Activated naive CD8-positive, alpha-beta T cell treated with anti-CD3 and anti-CD28 coated beads, Interleukin-2, amount 50 U/mL, for 24 hours (primary cell): ENCODE measurements at regions not wholly inside any gene's neighbourhood (a gene's known extent, or its start where the extent isn't known, plus 50 kb on each side); places are given as distances from the start of the nearest gene placed in this dataset.
"Not testable (repeated sequence)": the region's sequence is repeated elsewhere in the genome, so short reads cannot be mapped to it uniquely, and the experiment has no call there.

ENCODE experiments used
- ATAC-seq: fragments of 150-1000 bp; cut with Tn5 transposase; one replicate; pipeline ENCODE4 v1.10.0; 2021
- DNase-seq: peaks from one replicate; pipeline ENCODE4 v3.0.0; 2021
- H3K27ac Mint-ChIP-seq: one replicate; pipeline ENCODE4 v1.8.0; 2021; ENCODE audit warnings: mild to moderate bottlenecking, mixed read lengths
- H3K27me3 Mint-ChIP-seq: one replicate; pipeline ENCODE4 v1.8.0; 2021; ENCODE audit warnings: mixed read lengths
- H3K36me3 Mint-ChIP-seq: one replicate; pipeline ENCODE4 v1.8.0; 2021; ENCODE audit warnings: low read depth, mixed read lengths
- H3K4me1 Mint-ChIP-seq: one replicate; pipeline ENCODE4 v1.8.0; 2021; ENCODE audit warnings: mixed read lengths
- H3K4me3 Mint-ChIP-seq: one replicate; pipeline ENCODE4 v1.8.0; 2021; ENCODE audit warnings: mild to moderate bottlenecking, moderate library complexity, mixed read lengths
- H3K9me3 Mint-ChIP-seq: one replicate; pipeline ENCODE4 v1.8.0; 2021; ENCODE audit warnings: mixed read lengths

DNA sequence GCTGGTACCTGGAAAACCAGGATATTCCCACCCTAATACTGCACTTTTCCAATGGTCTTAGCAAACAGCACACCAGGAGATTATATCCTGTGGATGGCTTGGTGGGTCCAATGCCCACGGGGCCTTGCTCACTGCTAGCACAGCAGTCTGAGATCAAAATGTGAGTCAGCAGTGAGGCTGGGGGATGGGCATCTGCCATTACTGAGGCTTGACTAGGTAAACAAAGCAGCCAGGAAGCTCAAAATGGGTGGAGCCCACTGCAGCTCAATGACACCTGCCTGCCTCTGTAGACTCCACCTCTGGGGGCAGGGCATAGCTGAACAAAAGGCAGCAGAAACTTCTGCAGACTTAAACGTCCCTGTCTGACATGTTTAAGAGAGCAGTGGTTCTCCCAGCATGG, 285.9 kb upstream of the TRPM3 start:
- H3K4me3 Mint-ChIP-seq, H3K27ac Mint-ChIP-seq, H3K27me3 Mint-ChIP-seq, DNase-seq, H3K36me3 Mint-ChIP-seq, H3K4me1 Mint-ChIP-seq, H3K9me3 Mint-ChIP-seq, ATAC-seq: not testable (repeated sequence)

DNA sequence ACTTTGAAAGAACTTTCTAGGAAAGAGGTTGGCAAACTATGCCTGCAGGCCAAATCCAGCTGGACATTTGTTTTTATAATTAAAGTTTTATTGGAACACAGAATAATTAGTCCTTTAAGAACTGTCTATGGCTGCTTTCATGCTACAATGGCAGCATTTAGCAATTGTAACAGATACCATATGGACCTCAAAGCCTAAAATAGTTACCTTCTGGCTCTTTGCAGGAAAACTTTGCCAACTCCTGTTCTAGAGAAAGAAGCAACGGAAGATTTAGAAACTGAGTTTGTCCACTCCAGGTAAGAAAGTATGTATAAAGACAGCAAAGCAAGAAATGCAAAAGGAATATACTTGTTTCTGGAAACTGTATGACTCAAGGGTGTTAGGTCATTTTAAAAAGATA, 281.7 kb upstream of the TRPM3 start:
- H3K27me3 Mint-ChIP-seq, result no peaks in the 10 kb centered on the region
- H3K9me3 Mint-ChIP-seq, result no peaks in the 10 kb centered on the region
- no peak overlapping the region for H3K4me3 Mint-ChIP-seq
- H3K27ac Mint-ChIP-seq, result no peak overlapping the region
- no peaks in the 10 kb centered on the region for H3K36me3 Mint-ChIP-seq
- DNase-seq (no peak), ATAC-seq (no peak)
- no peaks in the 10 kb centered on the region for H3K4me1 Mint-ChIP-seq

DNA sequence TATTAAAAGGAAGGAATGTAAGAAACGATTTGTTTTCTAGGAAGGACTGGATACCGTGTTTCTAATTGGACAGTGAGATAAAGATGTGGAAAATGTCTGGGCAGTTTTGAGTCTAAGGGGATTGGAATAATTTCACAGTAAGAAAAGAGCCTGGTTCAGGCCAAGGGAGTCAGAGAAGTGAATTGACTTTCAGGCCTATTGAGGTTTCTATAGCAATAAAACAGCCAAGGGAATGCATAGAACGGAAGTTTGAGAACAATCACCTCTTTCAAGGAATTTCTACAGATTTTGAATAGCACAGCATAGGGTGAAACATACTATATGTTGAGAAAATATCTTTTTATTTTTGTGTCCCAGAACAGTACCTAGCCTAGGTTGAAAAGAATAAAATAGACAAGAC, 271.6 kb upstream of the TRPM3 start:
- ATAC-seq (no peak), DNase-seq (no peak)
- Mint-ChIP-seq H3K9me3 (no peaks in the 10 kb centered on the region), H3K4me1 (no peaks in the 10 kb centered on the region), H3K27ac (no peak overlapping the region), H3K27me3 (peaks cover 3% of the 10 kb centered on the region), H3K36me3 (no peaks in the 10 kb centered on the region), H3K4me3 (no peak overlapping the region)

DNA sequence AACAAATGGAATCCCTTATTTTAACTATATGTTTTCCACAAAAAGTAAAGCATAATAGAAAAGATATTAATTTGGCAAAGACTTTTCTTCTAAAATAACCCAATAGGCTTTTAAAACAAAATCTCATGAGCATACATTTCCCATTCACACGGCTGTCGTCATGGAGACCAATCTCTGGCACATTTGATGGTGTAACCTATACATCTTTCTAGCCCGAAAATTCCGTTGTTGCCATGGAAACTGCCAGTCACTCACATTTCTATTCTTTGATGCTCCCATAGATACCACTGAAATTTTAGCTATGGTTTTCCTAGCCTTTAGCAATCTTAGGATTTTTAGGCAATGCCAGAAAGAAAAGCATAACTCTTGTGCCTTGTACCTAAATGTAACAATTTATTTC, 262.9 kb upstream of the TRPM3 start:
- no peak for ATAC-seq
- H3K27me3 Mint-ChIP-seq, result peaks cover 5% of the 10 kb centered on the region
- H3K4me3 Mint-ChIP-seq, result no peak overlapping the region
- no peaks in the 10 kb centered on the region for H3K36me3 Mint-ChIP-seq
- DNase-seq, result no peak
- H3K4me1 Mint-ChIP-seq, result no peaks in the 10 kb centered on the region
- H3K9me3 Mint-ChIP-seq, result no peaks in the 10 kb centered on the region
- no peak overlapping the region for H3K27ac Mint-ChIP-seq

DNA sequence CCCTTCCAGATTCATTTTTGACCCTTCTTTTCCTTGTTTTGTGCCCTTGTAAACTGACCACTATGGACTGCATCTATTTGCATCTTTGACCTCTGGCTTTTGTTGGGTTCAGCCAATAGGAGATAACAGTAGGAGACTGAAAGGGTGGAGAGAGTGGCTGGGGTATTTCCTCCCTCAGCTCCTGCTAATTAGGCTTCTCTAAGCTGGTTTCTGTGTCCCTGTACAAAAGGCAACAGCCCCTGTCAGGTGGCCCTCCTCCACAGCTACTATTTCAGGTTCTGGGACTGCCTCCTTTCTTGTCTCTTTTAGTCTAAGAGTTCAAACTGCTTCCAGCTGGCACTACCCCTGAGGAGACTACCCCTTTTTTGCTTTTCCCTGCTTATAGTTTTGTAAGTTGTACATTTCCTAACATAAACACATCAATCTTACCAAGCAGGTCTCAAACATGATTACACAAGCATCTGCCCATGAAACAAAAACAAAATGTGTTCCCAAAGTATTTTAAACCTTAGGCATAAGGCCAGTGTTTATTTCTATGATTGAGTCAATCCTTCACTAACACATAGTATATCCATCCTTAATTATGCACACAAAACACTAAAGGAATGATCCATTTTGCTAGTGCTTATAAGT, 262.0 kb upstream of the TRPM3 start:
- no peak overlapping the region for H3K27ac Mint-ChIP-seq
- DNase-seq, result no peak
- no peak for ATAC-seq

DNA sequence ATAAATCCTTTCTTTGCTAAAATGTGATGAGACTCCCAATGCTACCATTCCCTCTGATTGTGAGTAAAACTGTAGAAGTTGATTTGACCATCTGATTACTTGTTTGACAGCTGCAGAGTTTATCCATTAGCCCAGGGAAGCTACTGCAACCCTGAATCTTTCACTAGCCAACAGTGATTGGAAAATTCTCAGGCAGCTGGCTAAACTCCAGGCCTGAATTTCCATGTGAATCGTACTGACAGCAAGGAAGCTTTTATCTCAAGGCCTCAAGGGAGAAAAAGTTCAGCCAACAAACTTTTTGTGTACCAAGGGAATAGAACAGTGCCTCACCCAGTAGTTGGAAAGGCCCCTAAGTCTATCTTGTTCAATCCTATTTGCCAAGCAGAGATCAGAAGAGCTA, 246.7 kb upstream of the TRPM3 start:
- H3K4me3 Mint-ChIP-seq, result no peak overlapping the region
- no peaks in the 10 kb centered on the region for H3K36me3 Mint-ChIP-seq
- ATAC-seq (no peak), DNase-seq (no peak)
- H3K9me3 Mint-ChIP-seq, result no peaks in the 10 kb centered on the region
- H3K4me1 Mint-ChIP-seq, result no peaks in the 10 kb centered on the region
- no peak overlapping the region for H3K27ac Mint-ChIP-seq
- H3K27me3 Mint-ChIP-seq, result peaks cover 8% of the 10 kb centered on the region

More for the DNA sequence above, 262.0 kb upstream of the TRPM3 start:
- Mint-ChIP-seq H3K9me3 (no peaks in the 10 kb centered on the region), H3K4me1 (no peaks in the 10 kb centered on the region), H3K36me3 (no peaks in the 10 kb centered on the region), H3K27me3 (peaks cover 1% of the 10 kb centered on the region), H3K4me3 (no peak overlapping the region)

DNA sequence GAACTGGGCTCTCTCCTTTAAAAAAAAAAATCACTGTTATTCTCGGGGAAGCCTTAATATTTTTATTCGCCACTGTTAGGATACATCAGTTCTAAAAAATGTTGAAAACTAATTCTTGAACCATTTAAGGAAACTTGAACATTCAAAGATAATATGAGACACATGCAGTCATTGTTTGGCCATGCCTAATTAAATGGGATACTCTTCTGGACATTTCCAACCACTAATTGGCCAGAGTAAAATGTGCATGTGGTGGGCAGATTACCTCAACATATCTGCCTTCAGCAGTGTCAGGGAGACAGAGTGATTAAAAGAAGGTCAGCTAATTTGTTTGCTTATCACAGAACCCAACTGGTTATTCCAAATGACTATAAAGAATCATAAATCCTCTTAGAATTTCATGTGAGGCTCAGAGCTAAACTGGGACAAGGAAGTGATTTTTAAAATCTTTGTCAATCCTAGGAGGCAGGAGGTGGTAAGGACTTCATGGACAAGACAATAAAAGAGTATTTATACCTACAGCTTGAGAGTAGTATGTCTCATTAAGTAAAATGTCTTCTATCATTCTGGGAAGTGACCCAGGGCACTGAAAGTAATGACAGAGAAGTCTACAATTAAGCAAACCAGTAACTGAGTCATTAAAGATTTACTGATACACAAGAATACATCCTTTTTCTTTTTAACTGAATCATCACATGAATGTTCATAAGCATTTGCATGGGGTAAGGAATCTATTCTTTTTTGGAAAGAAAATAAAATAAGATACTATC, 242.9 kb upstream of the TRPM3 start:
- DNase-seq, result no peak
- Mint-ChIP-seq H3K4me3 (no peak overlapping the region), H3K4me1 (no peaks in the 10 kb centered on the region), H3K27me3 (peaks cover 2% of the 10 kb centered on the region), H3K9me3 (no peaks in the 10 kb centered on the region), H3K27ac (no peak overlapping the region), H3K36me3 (no peaks in the 10 kb centered on the region)
- ATAC-seq, result no peak

DNA sequence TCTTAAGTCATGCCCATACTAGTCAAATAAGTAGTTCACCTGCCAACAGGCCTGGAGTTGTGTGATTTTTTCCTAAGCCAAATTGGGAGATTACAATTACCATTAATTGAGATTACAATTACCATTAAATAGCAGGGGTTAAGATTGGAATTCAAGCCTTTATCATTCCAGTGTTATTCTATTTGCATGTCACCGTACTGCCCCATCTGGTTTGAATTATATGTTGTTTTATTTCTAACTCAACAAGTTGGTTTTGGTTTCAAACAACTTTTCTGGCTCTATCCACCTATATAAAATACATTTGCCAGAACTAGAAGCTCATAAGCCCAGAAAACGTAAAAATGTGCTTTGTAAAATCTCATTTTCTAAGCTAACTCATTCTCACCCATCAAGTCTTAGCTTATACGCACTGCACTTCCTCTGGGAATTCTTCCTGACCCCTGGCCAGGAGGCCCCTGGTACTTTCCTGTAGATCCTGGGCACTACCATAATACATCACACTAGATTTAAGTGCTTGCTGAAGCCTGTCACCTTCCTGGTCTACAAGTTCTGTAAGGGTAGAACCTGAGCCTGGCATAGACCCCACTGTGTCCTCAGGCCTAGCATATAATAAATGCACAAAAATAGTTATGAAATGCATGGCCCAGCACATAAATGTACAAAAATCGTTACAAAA, 242.0 kb upstream of the TRPM3 start:
- Mint-ChIP-seq H3K36me3 (no peaks in the 10 kb centered on the region), H3K4me1 (no peaks in the 10 kb centered on the region), H3K4me3 (no peak overlapping the region), H3K27ac (no peak overlapping the region), H3K27me3 (peaks cover 2% of the 10 kb centered on the region), H3K9me3 (no peaks in the 10 kb centered on the region)
- DNase-seq (no peak), ATAC-seq (no peak)

DNA sequence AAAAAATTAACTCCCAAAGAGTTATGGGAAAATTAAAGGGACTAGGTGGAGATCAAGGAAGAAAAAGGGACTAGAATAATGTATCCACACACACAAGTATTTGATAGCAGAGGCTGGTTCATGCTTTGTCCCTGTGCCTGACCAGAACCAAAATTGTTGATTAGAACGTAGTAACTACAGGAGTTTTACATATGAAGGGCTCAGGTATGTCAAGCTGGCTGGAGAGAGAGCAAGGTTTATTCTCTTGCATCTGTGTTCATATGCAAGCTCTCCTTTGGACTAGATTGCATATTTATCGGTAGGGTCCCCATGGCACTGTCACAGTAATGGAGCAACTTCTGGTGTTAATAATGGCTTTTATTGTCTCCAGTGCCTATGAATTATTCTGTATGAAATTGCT, 239.9 kb upstream of the TRPM3 start:
- no peak for DNase-seq
- no peak for ATAC-seq
- Mint-ChIP-seq H3K27me3 (peaks cover 2% of the 10 kb centered on the region), H3K9me3 (no peaks in the 10 kb centered on the region), H3K4me3 (no peak overlapping the region), H3K27ac (no peak overlapping the region), H3K36me3 (no peaks in the 10 kb centered on the region), H3K4me1 (no peaks in the 10 kb centered on the region)

DNA sequence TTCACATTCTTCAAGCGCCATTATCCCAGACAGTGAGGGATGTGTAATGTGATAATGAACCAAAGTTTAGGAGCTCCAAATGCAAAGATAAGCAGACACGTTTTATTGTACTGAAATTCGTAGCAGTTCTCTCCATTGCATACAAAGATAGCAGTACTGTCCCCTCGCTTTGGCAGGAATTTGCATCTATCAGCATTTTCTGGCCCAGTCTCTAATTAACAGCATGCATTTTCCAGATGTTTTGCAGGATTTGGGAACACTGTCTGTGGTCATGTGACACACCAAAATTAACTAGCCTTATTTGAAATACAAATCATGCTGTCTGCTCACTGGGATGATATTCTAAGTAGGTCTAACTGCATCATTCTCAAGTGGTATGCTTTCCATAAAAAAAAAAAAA, 235.9 kb upstream of the TRPM3 start:
- peaks cover 4% of the 10 kb centered on the region for H3K27me3 Mint-ChIP-seq
- H3K27ac Mint-ChIP-seq, result no peak overlapping the region
- H3K4me3 Mint-ChIP-seq, result no peak overlapping the region
- ATAC-seq (no peak), DNase-seq (no peak)
- no peaks in the 10 kb centered on the region for H3K36me3 Mint-ChIP-seq
- H3K9me3 Mint-ChIP-seq, result no peaks in the 10 kb centered on the region
- H3K4me1 Mint-ChIP-seq, result no peaks in the 10 kb centered on the region

DNA sequence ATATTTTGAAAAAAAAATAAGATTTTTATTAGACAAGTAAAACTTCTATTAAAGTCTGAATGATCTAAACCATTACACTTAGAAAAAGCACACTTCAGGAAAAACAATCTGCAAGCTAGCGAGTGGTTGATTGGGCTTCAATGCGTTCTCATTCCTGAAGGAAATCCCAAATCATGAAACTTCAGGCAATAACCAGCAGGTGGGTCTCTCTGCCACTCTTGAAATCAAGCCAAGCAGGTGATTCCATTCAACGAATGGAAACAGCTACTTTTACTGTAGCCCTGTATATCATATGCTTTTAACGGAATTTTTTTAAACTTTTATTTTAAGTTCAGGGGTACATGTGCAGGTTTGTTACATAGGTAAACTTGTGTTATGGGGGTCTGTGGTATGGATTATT, 234.5 kb upstream of the TRPM3 start:
- ATAC-seq (no peak), DNase-seq (no peak)
- Mint-ChIP-seq H3K9me3 (no peaks in the 10 kb centered on the region), H3K4me1 (no peaks in the 10 kb centered on the region), H3K27ac (no peak overlapping the region), H3K4me3 (no peak overlapping the region), H3K27me3 (peaks cover 5% of the 10 kb centered on the region), H3K36me3 (no peaks in the 10 kb centered on the region)

DNA sequence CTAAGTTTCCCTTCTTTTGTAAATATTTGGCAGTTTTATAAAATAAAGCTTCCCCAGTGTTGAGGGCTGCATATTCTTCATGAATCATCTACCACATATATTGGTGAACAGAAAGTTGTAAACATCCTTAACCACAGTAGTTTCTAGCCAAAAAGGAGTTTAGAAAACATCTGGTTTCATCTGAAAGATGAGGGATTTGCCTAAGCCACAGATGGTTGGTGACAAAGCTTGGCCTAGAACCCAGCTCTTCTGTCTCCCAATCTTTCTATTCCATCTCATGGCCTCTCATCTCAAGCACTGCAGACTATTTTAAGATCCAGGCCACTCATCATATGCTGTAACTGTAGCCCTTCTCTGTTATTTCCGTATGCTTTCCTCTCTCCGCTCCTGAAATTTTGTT, 232.3 kb upstream of the TRPM3 start:
- H3K36me3 Mint-ChIP-seq, result no peaks in the 10 kb centered on the region

DNA sequence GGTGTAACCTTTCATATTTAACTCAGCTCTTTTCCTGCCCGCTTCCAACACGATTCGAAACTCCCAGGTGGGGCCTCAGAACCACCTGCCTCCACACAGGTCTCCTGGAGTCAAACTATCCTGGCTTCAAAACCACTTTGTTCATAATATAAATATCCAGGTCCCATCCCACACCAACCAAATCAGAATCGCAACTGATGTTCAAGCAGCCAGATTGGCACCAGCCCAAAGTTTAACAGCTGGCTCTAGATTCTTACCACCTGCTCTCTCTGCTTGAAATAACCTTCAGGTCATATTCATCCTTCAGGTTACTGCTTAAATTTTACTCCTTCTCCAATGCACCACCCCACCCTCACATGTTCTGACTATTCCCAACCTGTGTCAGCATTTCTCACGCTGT, 231.4 kb upstream of the TRPM3 start:
- no peaks in the 10 kb centered on the region for H3K9me3 Mint-ChIP-seq
- no peaks in the 10 kb centered on the region for H3K4me1 Mint-ChIP-seq
- DNase-seq (no peak), ATAC-seq (no peak)
- no peaks in the 10 kb centered on the region for H3K36me3 Mint-ChIP-seq
- H3K4me3 Mint-ChIP-seq, result no peak overlapping the region
- no peak overlapping the region for H3K27ac Mint-ChIP-seq
- H3K27me3 Mint-ChIP-seq, result peaks cover 5% of the 10 kb centered on the region

More for the DNA sequence above, 232.3 kb upstream of the TRPM3 start:
- no peak overlapping the region for H3K27ac Mint-ChIP-seq
- H3K4me3 Mint-ChIP-seq, result no peak overlapping the region
- ATAC-seq (no peak), DNase-seq (no peak)
- H3K4me1 Mint-ChIP-seq, result no peaks in the 10 kb centered on the region
- no peaks in the 10 kb centered on the region for H3K9me3 Mint-ChIP-seq
- H3K27me3 Mint-ChIP-seq, result peaks cover 5% of the 10 kb centered on the region

DNA sequence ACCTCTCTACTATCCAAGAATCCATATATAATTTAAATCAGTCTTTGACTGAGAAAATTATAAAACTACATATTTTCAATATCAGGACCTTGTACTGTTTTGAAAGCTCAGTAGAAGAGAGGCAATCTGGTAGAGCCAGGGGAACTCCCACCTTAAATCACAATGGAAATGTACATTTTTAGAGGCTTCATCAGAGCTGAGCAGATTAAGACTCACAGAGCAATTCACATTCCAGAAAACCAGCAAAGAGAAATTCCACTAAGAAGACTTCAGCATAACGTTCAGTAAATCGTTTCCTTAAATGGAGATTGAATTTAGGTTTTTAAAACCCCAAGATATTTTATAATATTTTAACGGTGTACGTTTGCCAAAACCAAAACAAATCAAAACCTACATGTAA, 227.8 kb upstream of the TRPM3 start:
- no peak for DNase-seq
- Mint-ChIP-seq H3K27me3 (peaks cover 13% of the 10 kb centered on the region), H3K4me1 (no peaks in the 10 kb centered on the region), H3K27ac (no peak overlapping the region), H3K9me3 (peaks cover 5% of the 10 kb centered on the region), H3K4me3 (no peak overlapping the region), H3K36me3 (no peaks in the 10 kb centered on the region)
- ATAC-seq, result no peak

DNA sequence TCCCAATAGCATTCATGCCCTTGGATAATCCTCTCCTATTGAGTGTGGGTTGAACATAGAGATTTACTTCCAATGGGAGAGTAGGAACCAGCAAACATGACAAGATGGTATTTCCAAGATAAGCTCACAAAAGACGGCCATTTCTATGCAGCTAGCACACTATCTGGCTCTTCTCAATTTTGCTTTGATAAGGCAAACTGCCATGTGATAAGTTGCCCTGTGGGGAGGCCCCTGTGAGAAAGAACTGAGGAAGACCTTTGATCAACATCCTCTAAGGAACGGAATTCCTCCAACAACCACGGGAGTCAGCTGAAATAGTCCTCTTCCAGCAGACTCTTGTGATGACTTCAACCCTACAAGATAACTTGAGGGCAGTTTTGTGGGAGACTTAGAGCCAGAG, 211.9 kb upstream of the TRPM3 start:
- no peak overlapping the region for H3K4me3 Mint-ChIP-seq
- no peak for DNase-seq
- H3K4me1 Mint-ChIP-seq, result no peaks in the 10 kb centered on the region
- H3K27me3 Mint-ChIP-seq, result peaks cover 5% of the 10 kb centered on the region
- ATAC-seq, result no peak
- no peaks in the 10 kb centered on the region for H3K36me3 Mint-ChIP-seq
- no peak overlapping the region for H3K27ac Mint-ChIP-seq
- H3K9me3 Mint-ChIP-seq, result no peaks in the 10 kb centered on the region
